AG08395 (cell line): ENCODE measurements at regions not wholly inside any gene's neighbourhood (a gene's known extent, or its start where the extent isn't known, plus 50 kb on each side); places are given as distances from the start of the nearest gene placed in this dataset.
A peak's percentile ranks its signal among the peaks of the same experiment; 100 is the strongest.

Experiments used
- DNase-seq: peaks from one replicate; pipeline ENCODE4 v3.0.0; 2012; ENCODE audit warnings: mixed read lengths, low spot score

GRCh38 chr3:16114429-16114828 lies 60.1 kb upstream of the GALNT15 start:
- DNase-seq: no peak

GRCh38 chr3:16114930-16115329 lies 59.5 kb upstream of the GALNT15 start:
- DNase-seq: no peak

- DNase-seq: no peak
Observed at GRCh38 chr3:16118396-16118795, 56.1 kb upstream of the GALNT15 start.

GRCh38 chr3:16119887-16120286 lies 54.6 kb upstream of the GALNT15 start:
- no peak for DNase-seq

GRCh38 chr3:16121391-16121790 lies 53.1 kb upstream of the GALNT15 start:
- no peak for DNase-seq

- DNase-seq: no peak
Observed at GRCh38 chr3:16122155-16122554, 52.3 kb upstream of the GALNT15 start.

GRCh38 chr3:16122661-16123060 lies 51.8 kb upstream of the GALNT15 start:
- no peak for DNase-seq

GRCh38 chr3:16124636-16125035 lies 49.8 kb upstream of the GALNT15 start:
- peak; percentile 86 for DNase-seq
